Neural progenitor cell (in vitro differentiated cells): ENCODE measurements at regions not wholly inside any gene's neighbourhood (a gene's known extent, or its start where the extent isn't known, plus 50 kb on each side); places are given as distances from the start of the nearest gene placed in this dataset.

Experiments
- CTCF ChIP-seq: fragments of 200-600 bp; sonication (generic); IDR thresholded peaks from 2 replicates; pipeline ENCODE4 v1.5.1; 2017; ENCODE audit warnings: antibody characterized with exemption, mild to moderate bottlenecking
- EZH2 ChIP-seq: fragments of 200-600 bp; sonication (generic); IDR thresholded peaks from 2 replicates; pipeline ENCODE4 v1.6.1; 2017; ENCODE audit warnings: antibody characterized with exemption, mild to moderate bottlenecking, moderate library complexity

GRCh38 chr1:60598041-60598910 is 484.1 kb upstream of the NFIA start:
- TF ChIP-seq CTCF (no peak), EZH2 (no peak)
